GM12872 (cell line): ENCODE measurements at regions not wholly inside any gene's neighbourhood (a gene's known extent, or its start where the extent isn't known, plus 50 kb on each side); places are given as distances from the start of the nearest gene placed in this dataset.

ENCODE experiments used
- TF ChIP-seq, protein P1 (sequence below): IDR thresholded peaks from 3 replicates; pipeline ENCODE4 v1.5.1; 2011; ENCODE audit warnings: low read depth, mild to moderate bottlenecking, low read length, moderate library complexity; ENCODE audit not compliant: insufficient read depth

GRCh38 chr10:58068809-58069208 is 198.9 kb downstream of the IPMK start:
- TF ChIP-seq, protein P1, sequence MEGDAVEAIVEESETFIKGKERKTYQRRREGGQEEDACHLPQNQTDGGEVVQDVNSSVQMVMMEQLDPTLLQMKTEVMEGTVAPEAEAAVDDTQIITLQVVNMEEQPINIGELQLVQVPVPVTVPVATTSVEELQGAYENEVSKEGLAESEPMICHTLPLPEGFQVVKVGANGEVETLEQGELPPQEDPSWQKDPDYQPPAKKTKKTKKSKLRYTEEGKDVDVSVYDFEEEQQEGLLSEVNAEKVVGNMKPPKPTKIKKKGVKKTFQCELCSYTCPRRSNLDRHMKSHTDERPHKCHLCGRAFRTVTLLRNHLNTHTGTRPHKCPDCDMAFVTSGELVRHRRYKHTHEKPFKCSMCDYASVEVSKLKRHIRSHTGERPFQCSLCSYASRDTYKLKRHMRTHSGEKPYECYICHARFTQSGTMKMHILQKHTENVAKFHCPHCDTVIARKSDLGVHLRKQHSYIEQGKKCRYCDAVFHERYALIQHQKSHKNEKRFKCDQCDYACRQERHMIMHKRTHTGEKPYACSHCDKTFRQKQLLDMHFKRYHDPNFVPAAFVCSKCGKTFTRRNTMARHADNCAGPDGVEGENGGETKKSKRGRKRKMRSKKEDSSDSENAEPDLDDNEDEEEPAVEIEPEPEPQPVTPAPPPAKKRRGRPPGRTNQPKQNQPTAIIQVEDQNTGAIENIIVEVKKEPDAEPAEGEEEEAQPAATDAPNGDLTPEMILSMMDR: no peak

- TF ChIP-seq, protein P1: no peak
Measured at GRCh38 chr10:58066979-58067378, 200.7 kb downstream of the IPMK start.

DNA sequence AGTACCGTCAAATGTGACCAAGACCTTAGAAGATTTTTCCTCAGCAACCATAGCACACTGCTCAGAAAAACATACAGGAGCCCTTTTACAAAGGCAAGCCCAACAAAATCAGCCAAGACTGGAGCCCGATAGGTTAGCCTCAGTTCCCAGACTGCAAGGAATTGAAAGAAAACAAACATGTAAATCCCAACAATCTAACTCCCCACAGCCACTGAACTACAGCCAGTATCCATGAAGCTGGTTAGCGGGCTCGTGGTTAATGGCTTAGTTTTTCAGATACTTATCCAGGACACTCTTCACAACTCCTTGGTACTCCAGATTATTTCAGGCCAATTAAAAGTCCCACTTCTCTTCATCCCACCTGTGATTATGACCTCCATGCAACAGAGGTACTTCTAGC is 201.6 kb downstream of the IPMK start:
- TF ChIP-seq, protein P1: no peak

GRCh38 chr10:58065529-58065815 is 202.2 kb downstream of the IPMK start:
- TF ChIP-seq, protein P1: no peak

DNA sequence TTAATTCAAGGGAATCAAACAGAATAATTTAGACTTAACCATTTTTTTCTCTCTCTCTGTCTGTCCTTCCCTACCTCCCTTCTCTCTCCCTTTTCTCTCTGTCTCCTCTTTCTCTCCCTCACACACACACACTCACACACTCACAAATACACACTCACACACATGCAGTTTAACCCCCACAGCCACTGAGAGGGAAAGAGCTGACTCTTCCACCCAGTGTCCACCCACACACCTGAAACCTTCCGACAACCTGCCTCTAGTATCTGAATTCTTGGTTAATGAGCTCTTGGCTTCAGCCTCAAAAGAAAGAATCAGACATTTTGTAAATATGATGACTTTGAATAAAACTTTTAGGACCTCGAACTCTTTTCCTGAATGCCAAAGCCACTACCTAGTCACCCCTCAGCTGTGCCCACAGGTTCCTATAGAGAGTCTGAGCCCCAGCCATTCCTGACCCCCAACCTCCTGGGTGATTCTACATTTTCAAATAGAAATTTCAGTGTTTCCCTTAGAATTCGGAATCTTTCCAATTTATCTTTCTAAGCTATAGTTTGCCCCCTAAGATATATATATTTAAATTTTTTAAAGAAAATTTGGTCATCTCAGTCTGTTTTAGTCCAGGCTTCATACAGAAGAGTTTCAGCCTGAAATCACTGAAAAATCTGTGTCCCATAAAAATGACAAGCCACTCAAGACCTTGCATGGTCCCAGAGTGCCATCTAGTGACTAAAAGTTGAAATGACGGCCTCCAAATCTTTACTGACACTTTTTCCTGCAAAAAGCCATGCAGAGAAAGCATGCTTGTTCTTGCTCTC is 202.8 kb downstream of the IPMK start:
- TF ChIP-seq, protein P1: peak; percentile 66

DNA sequence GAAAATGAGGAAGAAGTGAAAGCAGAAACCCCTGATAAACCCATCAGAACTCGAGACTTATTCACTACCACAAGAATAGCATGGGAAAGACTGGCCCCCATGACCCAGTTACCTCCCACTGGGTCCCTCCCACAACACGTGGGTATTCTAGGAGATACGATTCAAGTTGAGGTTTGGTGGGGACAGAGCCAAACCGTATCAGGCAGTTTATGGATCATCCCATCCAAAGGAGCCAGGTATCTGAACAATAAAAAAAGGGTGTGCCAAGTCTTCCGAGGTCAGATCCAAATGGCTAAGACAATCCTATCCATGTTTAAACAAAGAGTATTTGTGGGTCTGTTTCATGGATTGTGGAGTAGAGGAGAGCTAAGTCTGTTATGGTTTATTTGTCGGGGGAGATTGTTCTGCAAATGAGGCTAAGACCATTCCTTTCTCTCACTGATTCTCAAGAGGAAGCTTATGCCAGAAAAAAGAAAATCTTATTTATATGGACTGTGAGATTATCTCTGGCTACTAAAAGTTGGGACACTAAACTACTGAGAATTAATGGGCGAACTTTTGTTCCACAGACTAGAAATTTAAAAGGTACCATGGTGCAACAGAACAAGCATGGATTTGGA is 203.7 kb downstream of the IPMK start:
- TF ChIP-seq, protein P1: no peak

DNA sequence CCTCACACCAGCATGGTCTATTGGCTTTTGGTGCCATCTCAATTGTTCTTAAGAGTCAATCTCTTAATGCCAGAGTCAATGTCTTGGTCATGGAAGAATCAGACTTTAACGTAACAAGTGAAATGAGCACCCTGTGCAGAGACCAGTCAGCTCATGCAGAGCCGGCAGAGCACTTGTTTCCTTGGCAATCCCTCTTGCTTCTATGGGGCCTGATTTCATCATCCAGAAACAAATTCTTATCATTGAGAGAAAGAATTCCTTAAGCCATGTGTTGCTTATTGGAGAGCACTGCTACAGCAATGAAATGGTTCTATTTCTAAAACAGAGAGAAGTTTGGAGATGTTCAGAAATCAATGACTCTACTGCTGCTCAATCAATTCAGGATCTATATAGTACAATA is 212.8 kb downstream of the IPMK start:
- TF ChIP-seq, protein P1: no peak
